HepG2 (cell line): ENCODE measurements at regions not wholly inside any gene's neighbourhood (a gene's known extent, or its start where the extent isn't known, plus 50 kb on each side); places are given as distances from the start of the nearest gene placed in this dataset.

Experiments used
- ARNT ChIP-seq: fragments of 450-650 bp; IDR thresholded peaks from 2 replicates; pipeline ENCODE4 v1.6.1; 2017
- CC2D1A ChIP-seq: sonication (generic); formaldehyde crosslinking; IDR thresholded peaks from 2 replicates; pipeline ENCODE4 v1.8.1; 2023; ENCODE audit warnings: mild to moderate bottlenecking, missing genetic modification reagents
- CENPX ChIP-seq: sonication (generic); formaldehyde crosslinking; IDR thresholded peaks from 2 replicates; pipeline ENCODE4 v1.9.0; 2021; ENCODE audit warnings: mild to moderate bottlenecking, missing genetic modification reagents, moderate library complexity
- FOXO1 ChIP-seq: sonication (generic); formaldehyde crosslinking; IDR thresholded peaks from 2 replicates; pipeline ENCODE4 v1.4.0; 2020; ENCODE audit warnings: missing genetic modification reagents
- GABPB1 ChIP-seq: IDR thresholded peaks from 2 replicates; pipeline ENCODE4 v1.6.1; 2016; ENCODE audit warnings: mild to moderate bottlenecking, missing genetic modification reagents, moderate library complexity, missing compliant biosample characterization
- IKZF1 ChIP-seq: fragments of 450-650 bp; IDR thresholded peaks from 2 replicates; pipeline ENCODE4 v1.7.1; 2016
- MED13 ChIP-seq: sonication (generic); formaldehyde crosslinking; IDR thresholded peaks from 2 replicates; pipeline ENCODE4 v1.5.0; 2020; ENCODE audit warnings: missing genetic modification reagents
- NR2C2 ChIP-seq: sonication (generic); formaldehyde crosslinking; IDR thresholded peaks from 2 replicates; pipeline ENCODE4 v1.4.0; 2020; ENCODE audit warnings: missing genetic modification reagents, mild to moderate bottlenecking, moderate library complexity, borderline replicate concordance
- NR2F6 ChIP-seq, 2 experiments: IDR thresholded peaks; 2 replicates each; pipeline ENCODE4 v1.6.1; 2016; ENCODE audit warnings: antibody characterized with exemption in 1 of 2, mild to moderate bottlenecking in 1 of 2
- RARA ChIP-seq: IDR thresholded peaks from 2 replicates; pipeline ENCODE4 v1.6.1; 2016; ENCODE audit warnings: missing genetic modification reagents, missing compliant biosample characterization
- RBAK ChIP-seq: sonication (generic); formaldehyde crosslinking; IDR thresholded peaks from 2 replicates; pipeline ENCODE4 v1.5.1; 2020; ENCODE audit warnings: mild to moderate bottlenecking, missing genetic modification reagents
- RCOR2 ChIP-seq: IDR thresholded peaks from 2 replicates; pipeline ENCODE4 v1.6.1; 2016; ENCODE audit warnings: missing biosample characterization, missing genetic modification reagents
- SRSF9 ChIP-seq: fragments of 200-400 bp; formaldehyde crosslinking; IDR thresholded peaks from 2 replicates; pipeline ENCODE4 v1.6.1; 2018; ENCODE audit warnings: borderline replicate concordance, mild to moderate bottlenecking, low read depth, low read length; ENCODE audit not compliant: insufficient read depth, poor library complexity, severe bottlenecking
- THYN1 ChIP-seq: sonication (generic); formaldehyde crosslinking; IDR thresholded peaks from 2 replicates; pipeline ENCODE4 v1.8.1; 2023; ENCODE audit warnings: low read depth, mild to moderate bottlenecking, moderate library complexity, missing genetic modification reagents, borderline replicate concordance
- ZKSCAN8 ChIP-seq: IDR thresholded peaks from 2 replicates; pipeline ENCODE4 v1.6.1; 2016; ENCODE audit warnings: borderline replicate concordance, missing genetic modification reagents, missing compliant biosample characterization
- ZMYM2 ChIP-seq: sonication (generic); formaldehyde crosslinking; IDR thresholded peaks from 2 replicates; pipeline ENCODE4 v1.8.0; 2022; ENCODE audit warnings: mild to moderate bottlenecking, missing genetic modification reagents
- ZNF30 ChIP-seq: sonication (generic); formaldehyde crosslinking; IDR thresholded peaks from 2 replicates; pipeline ENCODE4 v1.5.0; 2020; ENCODE audit warnings: mild to moderate bottlenecking, missing genetic modification reagents
- ZNF543 ChIP-seq: sonication (generic); formaldehyde crosslinking; IDR thresholded peaks from 2 replicates; pipeline ENCODE4 v1.4.0; 2020; ENCODE audit warnings: mild to moderate bottlenecking, missing genetic modification reagents
- ZNF746 ChIP-seq: sonication (generic); formaldehyde crosslinking; IDR thresholded peaks from 2 replicates; pipeline ENCODE4 v1.8.0; 2022; ENCODE audit warnings: mild to moderate bottlenecking, missing genetic modification reagents
- ZNF891 ChIP-seq: sonication (generic); formaldehyde crosslinking; IDR thresholded peaks from 2 replicates; pipeline ENCODE4 v1.5.0; 2020; ENCODE audit warnings: mild to moderate bottlenecking, missing genetic modification reagents
- TF ChIP-seq, protein P1 (sequence below): fragments of 450-650 bp; IDR thresholded peaks from 2 replicates; pipeline ENCODE4 v1.6.1; 2017; ENCODE audit warnings: mild to moderate bottlenecking
- TF ChIP-seq, protein P2 (sequence below): sonication (generic); formaldehyde crosslinking; IDR thresholded peaks from 2 replicates; pipeline ENCODE4 v1.5.0; 2020; ENCODE audit warnings: missing genetic modification reagents
- TF ChIP-seq, protein P3 (sequence below): sonication (generic); formaldehyde crosslinking; IDR thresholded peaks from 2 replicates; pipeline ENCODE4 v1.4.0; 2020; ENCODE audit warnings: missing genetic modification reagents, borderline replicate concordance
- TF ChIP-seq, protein P4 (sequence below): fragments of 450-650 bp; IDR thresholded peaks from 2 replicates; pipeline ENCODE4 v1.6.1; 2016

DNA sequence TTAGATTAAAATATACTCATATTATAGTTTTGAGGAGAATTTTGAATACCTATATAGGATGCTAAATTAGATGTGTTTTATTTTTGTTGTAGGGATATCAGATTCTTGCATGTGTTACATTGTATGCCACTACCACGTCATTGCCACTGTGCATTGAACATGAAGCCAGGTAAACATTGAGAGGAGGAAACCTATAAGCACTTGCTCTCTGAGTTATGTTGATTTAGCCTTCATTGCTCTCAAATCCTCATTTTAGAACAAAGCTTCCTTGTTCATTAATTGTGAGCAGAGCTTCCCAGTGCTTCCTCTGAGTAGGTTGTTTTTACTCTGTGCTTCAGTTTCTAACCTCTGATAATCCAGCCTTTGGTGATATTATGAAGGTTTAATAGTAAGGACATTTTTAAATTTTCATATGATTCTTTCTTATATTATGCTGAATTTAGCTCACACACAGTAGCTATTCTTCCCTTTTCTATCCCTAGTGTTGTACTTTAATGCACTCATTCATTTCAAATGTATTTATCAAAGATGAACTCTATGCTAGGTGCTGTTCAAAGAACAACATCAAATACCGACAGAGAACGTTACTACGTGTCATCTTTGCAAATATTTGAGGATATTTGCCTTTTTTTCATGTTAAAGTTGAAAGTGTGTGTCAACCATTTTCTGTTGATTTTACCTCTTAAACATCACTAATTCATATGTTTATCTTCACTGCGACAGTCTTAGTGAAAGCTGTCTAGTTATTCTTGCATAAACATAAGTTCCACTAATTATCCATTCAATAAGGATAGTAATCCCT is 1448.0 kb upstream of the MIR17HG start (continued):
- TF ChIP-seq, protein P1, sequence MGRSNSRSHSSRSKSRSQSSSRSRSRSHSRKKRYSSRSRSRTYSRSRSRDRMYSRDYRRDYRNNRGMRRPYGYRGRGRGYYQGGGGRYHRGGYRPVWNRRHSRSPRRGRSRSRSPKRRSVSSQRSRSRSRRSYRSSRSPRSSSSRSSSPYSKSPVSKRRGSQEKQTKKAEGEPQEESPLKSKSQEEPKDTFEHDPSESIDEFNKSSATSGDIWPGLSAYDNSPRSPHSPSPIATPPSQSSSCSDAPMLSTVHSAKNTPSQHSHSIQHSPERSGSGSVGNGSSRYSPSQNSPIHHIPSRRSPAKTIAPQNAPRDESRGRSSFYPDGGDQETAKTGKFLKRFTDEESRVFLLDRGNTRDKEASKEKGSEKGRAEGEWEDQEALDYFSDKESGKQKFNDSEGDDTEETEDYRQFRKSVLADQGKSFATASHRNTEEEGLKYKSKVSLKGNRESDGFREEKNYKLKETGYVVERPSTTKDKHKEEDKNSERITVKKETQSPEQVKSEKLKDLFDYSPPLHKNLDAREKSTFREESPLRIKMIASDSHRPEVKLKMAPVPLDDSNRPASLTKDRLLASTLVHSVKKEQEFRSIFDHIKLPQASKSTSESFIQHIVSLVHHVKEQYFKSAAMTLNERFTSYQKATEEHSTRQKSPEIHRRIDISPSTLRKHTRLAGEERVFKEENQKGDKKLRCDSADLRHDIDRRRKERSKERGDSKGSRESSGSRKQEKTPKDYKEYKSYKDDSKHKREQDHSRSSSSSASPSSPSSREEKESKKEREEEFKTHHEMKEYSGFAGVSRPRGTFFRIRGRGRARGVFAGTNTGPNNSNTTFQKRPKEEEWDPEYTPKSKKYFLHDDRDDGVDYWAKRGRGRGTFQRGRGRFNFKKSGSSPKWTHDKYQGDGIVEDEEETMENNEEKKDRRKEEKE = no peak
- TF ChIP-seq, protein P2, sequence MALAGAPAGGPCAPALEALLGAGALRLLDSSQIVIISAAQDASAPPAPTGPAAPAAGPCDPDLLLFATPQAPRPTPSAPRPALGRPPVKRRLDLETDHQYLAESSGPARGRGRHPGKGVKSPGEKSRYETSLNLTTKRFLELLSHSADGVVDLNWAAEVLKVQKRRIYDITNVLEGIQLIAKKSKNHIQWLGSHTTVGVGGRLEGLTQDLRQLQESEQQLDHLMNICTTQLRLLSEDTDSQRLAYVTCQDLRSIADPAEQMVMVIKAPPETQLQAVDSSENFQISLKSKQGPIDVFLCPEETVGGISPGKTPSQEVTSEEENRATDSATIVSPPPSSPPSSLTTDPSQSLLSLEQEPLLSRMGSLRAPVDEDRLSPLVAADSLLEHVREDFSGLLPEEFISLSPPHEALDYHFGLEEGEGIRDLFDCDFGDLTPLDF (CRISPR knock-in tag) = no peak
- no peak for TF ChIP-seq MED13 (CRISPR knock-in tag)
- TF ChIP-seq ZMYM2 (CRISPR knock-in tag) = no peak
- no peak for TF ChIP-seq RBAK (CRISPR knock-in tag)
- peak; percentile 36; the same call in 1 of the 2 replicates for TF ChIP-seq FOXO1
- TF ChIP-seq ZNF746 (CRISPR knock-in tag) = no peak
- TF ChIP-seq ZNF543 (CRISPR knock-in tag) = no peak
- TF ChIP-seq ZNF891 (CRISPR knock-in tag) = no peak
- TF ChIP-seq SRSF9 = no peak
- TF ChIP-seq ZNF30 (CRISPR knock-in tag) = no peak
- TF ChIP-seq, protein P3, sequence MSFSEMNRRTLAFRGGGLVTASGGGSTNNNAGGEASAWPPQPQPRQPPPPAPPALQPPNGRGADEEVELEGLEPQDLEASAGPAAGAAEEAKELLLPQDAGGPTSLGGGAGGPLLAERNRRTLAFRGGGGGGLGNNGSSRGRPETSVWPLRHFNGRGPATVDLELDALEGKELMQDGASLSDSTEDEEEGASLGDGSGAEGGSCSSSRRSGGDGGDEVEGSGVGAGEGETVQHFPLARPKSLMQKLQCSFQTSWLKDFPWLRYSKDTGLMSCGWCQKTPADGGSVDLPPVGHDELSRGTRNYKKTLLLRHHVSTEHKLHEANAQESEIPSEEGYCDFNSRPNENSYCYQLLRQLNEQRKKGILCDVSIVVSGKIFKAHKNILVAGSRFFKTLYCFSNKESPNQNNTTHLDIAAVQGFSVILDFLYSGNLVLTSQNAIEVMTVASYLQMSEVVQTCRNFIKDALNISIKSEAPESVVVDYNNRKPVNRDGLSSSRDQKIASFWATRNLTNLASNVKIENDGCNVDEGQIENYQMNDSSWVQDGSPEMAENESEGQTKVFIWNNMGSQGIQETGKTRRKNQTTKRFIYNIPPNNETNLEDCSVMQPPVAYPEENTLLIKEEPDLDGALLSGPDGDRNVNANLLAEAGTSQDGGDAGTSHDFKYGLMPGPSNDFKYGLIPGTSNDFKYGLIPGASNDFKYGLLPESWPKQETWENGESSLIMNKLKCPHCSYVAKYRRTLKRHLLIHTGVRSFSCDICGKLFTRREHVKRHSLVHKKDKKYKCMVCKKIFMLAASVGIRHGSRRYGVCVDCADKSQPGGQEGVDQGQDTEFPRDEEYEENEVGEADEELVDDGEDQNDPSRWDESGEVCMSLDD (CRISPR knock-in tag) = no peak
- no peak for TF ChIP-seq THYN1
- TF ChIP-seq NR2C2 = peak; percentile 42; the same call in 1 of the 2 replicates
- TF ChIP-seq IKZF1 = no peak
- no peak for TF ChIP-seq CC2D1A (CRISPR knock-in tag)
- no peak for TF ChIP-seq ZKSCAN8
- peak; percentile 25; the same call in 1 of the 2 replicates for TF ChIP-seq NR2F6 (IDR thresholded peaks at IDR 0.05)
- TF ChIP-seq NR2F6 (CRISPR knock-in tag; IDR thresholded peaks at IDR 0.05) = no peak
- TF ChIP-seq, protein P4, sequence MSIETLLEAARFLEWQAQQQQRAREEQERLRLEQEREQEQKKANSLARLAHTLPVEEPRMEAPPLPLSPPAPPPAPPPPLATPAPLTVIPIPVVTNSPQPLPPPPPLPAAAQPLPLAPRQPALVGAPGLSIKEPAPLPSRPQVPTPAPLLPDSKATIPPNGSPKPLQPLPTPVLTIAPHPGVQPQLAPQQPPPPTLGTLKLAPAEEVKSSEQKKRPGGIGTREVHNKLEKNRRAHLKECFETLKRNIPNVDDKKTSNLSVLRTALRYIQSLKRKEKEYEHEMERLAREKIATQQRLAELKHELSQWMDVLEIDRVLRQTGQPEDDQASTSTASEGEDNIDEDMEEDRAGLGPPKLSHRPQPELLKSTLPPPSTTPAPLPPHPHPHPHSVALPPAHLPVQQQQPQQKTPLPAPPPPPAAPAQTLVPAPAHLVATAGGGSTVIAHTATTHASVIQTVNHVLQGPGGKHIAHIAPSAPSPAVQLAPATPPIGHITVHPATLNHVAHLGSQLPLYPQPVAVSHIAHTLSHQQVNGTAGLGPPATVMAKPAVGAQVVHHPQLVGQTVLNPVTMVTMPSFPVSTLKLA = no peak
- TF ChIP-seq RCOR2 = no peak
- TF ChIP-seq CENPX (CRISPR knock-in tag) = no peak
- peak; percentile 68; the same call in 1 of the 2 replicates for TF ChIP-seq RARA
- no peak for TF ChIP-seq GABPB1 (CRISPR knock-in tag)
- TF ChIP-seq ARNT = no peak
